Ovary (tissue), 7 donors: ENCODE measurements at regions not wholly inside any gene's neighbourhood (a gene's known extent, or its start where the extent isn't known, plus 50 kb on each side); places are given as distances from the start of the nearest gene placed in this dataset.

Experiments
- DNase-seq, 5 donors: peaks; one replicate each; pipeline ENCODE4 v3.0.0-alpha.2; 2019 to 2020
- H3K27ac ChIP-seq, 2 donors: fragments of 200-600 bp; one replicate each; pipeline versions ENCODE4 v1.5.1 to v1.8.0; 2019 to 2022
- H3K27me3 ChIP-seq: fragments of 200-600 bp; one replicate; pipeline ENCODE4 v1.8.0; 2022
- H3K36me3 ChIP-seq: fragments of 200-600 bp; sonication (generic); one replicate; pipeline ENCODE4 v1.5.1; 2019
- H3K4me1 ChIP-seq: one replicate; pipeline ENCODE4 v1.8.1; 2013; ENCODE audit warnings: mild to moderate bottlenecking, moderate library complexity; ENCODE audit not compliant: insufficient read depth
- H3K4me3 ChIP-seq: fragments of 200-600 bp; sonication (generic); one replicate; pipeline ENCODE4 v1.5.1; 2017
- H3K9me3 ChIP-seq, 2 donors: fragments of 200-600 bp in 1 of 2; sonication (generic) in 1 of 2; one replicate each; pipeline versions ENCODE4 v1.5.1 to v1.8.1; 2013 to 2019; ENCODE audit warnings: mild to moderate bottlenecking in 1 of 2, moderate library complexity in 1 of 2
- CTCF ChIP-seq, 3 donors: fragments of 450-650 bp in 2 of 3; fragments of 200-600 bp in 1 of 3; IDR thresholded peaks; one replicate each; pipeline versions ENCODE4 v1.5.1 to v1.8.0; 2016 to 2022; ENCODE audit warnings: antibody characterized with exemption in 3 of 3, mild to moderate bottlenecking in 1 of 3
- EP300 ChIP-seq: sonication (generic); formaldehyde crosslinking; IDR thresholded peaks from one replicate; pipeline ENCODE4 v1.6.1; 2017; ENCODE audit warnings: antibody characterized with exemption
- POLR2A ChIP-seq: fragments of 450-650 bp; IDR thresholded peaks from one replicate; pipeline ENCODE4 v1.6.1; 2017; ENCODE audit warnings: antibody characterized with exemption, mild to moderate bottlenecking, moderate library complexity
- WGBS, 3 donors: extraction: QIAGEN DNeasy Blood & Tissue Kit in 1 of 3; methylation state at CpG; one replicate each; pipeline versions ENCODE4 v1.1.5 to v1.1.7; 2013 to 2017; 5-methylcytosine and 5-hydroxymethylcytosine counted together
- intact Hi-C, 4 donors: fragments of 100-400 bp; cut with DNase I; formaldehyde crosslinking; loops; one replicate each; pipeline versions ENCODE4 v1.11.0 to v1.15.1; 2022 to 2023
- donor health status: DM: no; HTN: no; CAD: no; lungs with moderate emphysema.
- donor health status: DM: no; HTN: no; CAD: no.
- donor health status: Bipolar disorder and iron deficiency.
- donor health status: DM: no; HTN: no; CAD: no.
- donor health status: DM: yes; HTN: yes; CAD: no.

DNA sequence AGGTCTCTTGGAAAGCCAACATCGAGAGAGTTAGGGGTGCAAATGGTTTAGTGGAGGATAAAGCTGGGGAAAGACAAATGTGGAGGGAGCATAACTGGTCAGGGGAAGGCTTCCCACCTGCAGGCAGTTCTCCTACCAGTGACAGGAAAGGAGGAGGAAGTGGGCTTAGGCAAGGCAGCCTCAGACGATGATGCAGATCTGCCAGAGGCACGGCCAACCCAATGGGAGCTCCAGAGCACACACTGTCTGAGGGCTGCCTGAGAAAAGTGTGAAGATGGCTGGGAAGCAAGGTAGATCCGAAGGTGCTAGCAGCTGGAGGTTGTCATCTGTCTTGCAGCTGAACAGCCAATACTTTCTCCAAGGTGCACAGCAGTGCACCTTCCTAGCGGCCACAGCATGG, 178.8 kb downstream of the C7orf25 start:
- intact Hi-C loops, result no loop called here
- TF ChIP-seq CTCF (IDR thresholded peaks at IDR 0.05), result no peak
- TF ChIP-seq EP300, result no peak
- no peak for TF ChIP-seq POLR2A
- no peaks in the 10 kb centered on the region for H3K27me3 ChIP-seq
- H3K4me1 ChIP-seq, result no peaks in the 10 kb centered on the region
- H3K9me3 ChIP-seq, result peaks cover 0 to 2% of the 10 kb centered on the region in 2 donors
- no peak overlapping the region for H3K27ac ChIP-seq
- WGBS, 3 donors, result 78 to 85% (median 80%) methylated on average over 5 of the region's 5 CpGs
- no peaks in the 10 kb centered on the region for H3K36me3 ChIP-seq
- no peak overlapping the region for H3K4me3 ChIP-seq
- no peak for DNase-seq

DNA sequence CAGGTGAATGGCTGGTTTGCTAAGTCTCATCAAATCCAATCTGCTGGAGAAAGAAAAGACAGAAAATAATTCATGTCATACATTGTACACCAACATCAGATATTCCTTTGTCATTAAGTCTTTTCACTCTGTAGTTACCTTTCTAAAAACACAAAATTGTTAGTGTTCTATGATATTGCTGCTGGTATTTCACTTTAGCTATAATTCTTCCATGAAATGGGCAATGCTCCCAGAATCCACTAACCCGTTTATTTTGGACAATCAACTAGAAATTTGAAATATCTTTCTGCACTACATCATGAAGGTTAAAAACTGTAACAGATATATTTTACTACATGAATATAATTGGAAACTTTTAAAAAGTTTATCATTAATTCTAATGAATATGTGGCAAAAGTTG, 181.3 kb downstream of the C7orf25 start:
- H3K4me3 ChIP-seq, result no peak overlapping the region
- no peaks in the 10 kb centered on the region for H3K36me3 ChIP-seq
- TF ChIP-seq EP300, result no peak
- TF ChIP-seq POLR2A, result no peak
- no peak for TF ChIP-seq CTCF (IDR thresholded peaks at IDR 0.05)
- H3K27ac ChIP-seq, result no peak overlapping the region
- DNase-seq, result no peak
- H3K9me3 ChIP-seq, result no peaks in the 10 kb centered on the region
- WGBS, 3 donors, result 3 to 8% (median 5%) methylated on average over 1 of the region's 1 CpG
- intact Hi-C loops, result no loop called here
- H3K4me1 ChIP-seq, result no peaks in the 10 kb centered on the region
- no peaks in the 10 kb centered on the region for H3K27me3 ChIP-seq

- H3K27ac ChIP-seq, result no peak overlapping the region
- H3K36me3 ChIP-seq, result no peaks in the 10 kb centered on the region
- intact Hi-C loops, result no loop called here
- H3K4me1 ChIP-seq, result no peaks in the 10 kb centered on the region
- TF ChIP-seq EP300 (no peak), POLR2A (no peak), CTCF (IDR thresholded peaks at IDR 0.05) (no peak)
- DNase-seq, result no peak
- no peak overlapping the region for H3K4me3 ChIP-seq
- H3K27me3 ChIP-seq, result no peaks in the 10 kb centered on the region
- no peaks in the 10 kb centered on the region for H3K9me3 ChIP-seq
Measured at GRCh38 chr7:42729053-42729765, 182.7 kb downstream of the C7orf25 start.

DNA sequence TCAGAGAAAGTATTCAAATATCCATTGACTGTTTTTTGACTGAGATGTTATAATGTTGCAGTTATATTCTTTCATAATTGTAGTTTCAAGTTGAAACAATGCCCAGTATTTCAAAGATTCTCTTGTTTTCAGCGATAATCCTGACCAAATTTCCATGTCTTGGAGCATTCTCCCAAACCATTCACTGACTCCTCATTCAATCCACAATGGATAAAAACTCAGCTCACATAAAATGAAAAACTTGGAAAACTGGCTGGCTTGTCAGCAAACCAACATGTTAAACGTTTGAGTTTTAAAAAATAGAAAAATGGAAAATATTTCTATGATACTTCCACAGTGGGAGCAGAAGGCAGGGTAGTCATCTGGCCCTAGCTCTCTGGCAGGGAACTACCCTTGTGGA, 184.4 kb downstream of the C7orf25 start:
- TF ChIP-seq CTCF (IDR thresholded peaks at IDR 0.05), result no peak
- no peak for TF ChIP-seq POLR2A
- TF ChIP-seq EP300, result no peak
- Histone ChIP-seq H3K9me3 (no peaks in the 10 kb centered on the region), H3K36me3 (no peaks in the 10 kb centered on the region), H3K4me1 (no peaks in the 10 kb centered on the region), H3K27ac (no peak overlapping the region), H3K27me3 (no peaks in the 10 kb centered on the region), H3K4me3 (no peak overlapping the region)
- intact Hi-C loops, result no loop called here
- WGBS, 3 donors, result 34 to 39% (median 34%) methylated on average over 2 of the region's 2 CpGs
- no peak for DNase-seq
